IMR-90 (cell line): ENCODE measurements at regions not wholly inside any gene's neighbourhood (a gene's known extent, or its start where the extent isn't known, plus 50 kb on each side); places are given as distances from the start of the nearest gene placed in this dataset.

ENCODE experiments used
- ATAC-seq: fragments of 200-7000 bp; cut with Tn5 transposase; 2 replicates; pipeline ENCODE4 v1.9.1; 2020; ENCODE audit warnings: low read depth, mild to moderate bottlenecking, moderate library complexity
- BruUV-seq: library from RNA; stranded (reverse); fragments of 400-500 nt; replicated peaks from 2 replicates; lab custom pipeline; 2021; lab: Mats Ljungman, UMichigan
- CTCF ChIA-PET: fragments of 300-600 bp; formaldehyde crosslinking; extraction: SDS; loops from one replicate; lab custom pipeline; 2021; ENCODE audit warnings: antibody characterized with exemption; lab: Yijun Ruan, JAX
- POLR2A ChIA-PET: fragments of 300-600 bp; sonication (Branson Sonifier 250); formaldehyde crosslinking; loops from one replicate; lab custom pipeline; 2022; ENCODE audit warnings: antibody characterized with exemption; ENCODE audit not compliant: unreplicated experiment; lab: Charles Lee
- DNase-seq: peaks from one replicate; pipeline ENCODE4 v3.0.0; 2013
- H2AFZ ChIP-seq: replicated peaks from 2 replicates; pipeline ENCODE3; 2013; ENCODE audit warnings: low read length, mild to moderate bottlenecking; ENCODE audit not compliant: poor library complexity
- H2AK5ac ChIP-seq: 2 replicates; pipeline ENCODE4 v1.6.1; 2013; ENCODE audit warnings: low read depth, low read length, inconsistent platforms
- H2AK9ac ChIP-seq: replicated peaks from 2 replicates; pipeline ENCODE3; 2013; ENCODE audit warnings: mild to moderate bottlenecking, low read depth, low read length, moderate library complexity; ENCODE audit not compliant: poor library complexity
- H2BK120ac ChIP-seq: 2 replicates; pipeline ENCODE4 v1.6.1; 2013; ENCODE audit warnings: low read depth, low read length, inconsistent platforms
- H2BK15ac ChIP-seq: 3 replicates; pipeline ENCODE4 v1.6.1; 2013; ENCODE audit warnings: low read depth, low read length, inconsistent platforms
- H2BK20ac ChIP-seq: 2 replicates; pipeline ENCODE4 v1.6.1; 2013; ENCODE audit warnings: low read depth, mild to moderate bottlenecking, inconsistent platforms, low read length, moderate library complexity
- H2BK5ac ChIP-seq: 2 replicates; pipeline ENCODE4 v1.6.1; 2013; ENCODE audit warnings: mild to moderate bottlenecking, low read depth, low read length, inconsistent platforms; ENCODE audit not compliant: poor library complexity, severe bottlenecking
- H3K14ac ChIP-seq: replicated peaks from 2 replicates; pipeline ENCODE4 v1.6.1; 2013; ENCODE audit warnings: low read depth, low read length, inconsistent platforms
- H3K18ac ChIP-seq: 2 replicates; pipeline ENCODE4 v1.6.1; 2013; ENCODE audit warnings: low read depth, low read length, control low read depth
- H3K23ac ChIP-seq: 2 replicates; pipeline ENCODE4 v1.6.1; 2013; ENCODE audit warnings: low read depth, low read length, inconsistent platforms
- H3K27ac ChIP-seq: 2 replicates; pipeline ENCODE4 v1.5.1; 2013; ENCODE audit warnings: mild to moderate bottlenecking, control low read depth, low read length; ENCODE audit not compliant: insufficient read depth
- H3K27me3 ChIP-seq: 2 replicates; pipeline ENCODE4 v1.6.1; 2013; ENCODE audit warnings: low read length; ENCODE audit not compliant: control insufficient read depth, insufficient read depth
- H3K36me3 ChIP-seq: 2 replicates; pipeline ENCODE4 v1.6.1; 2013; ENCODE audit warnings: low read length, mixed read lengths; ENCODE audit not compliant: control insufficient read depth, insufficient read depth
- H3K4ac ChIP-seq: 2 replicates; pipeline ENCODE4 v1.6.1; 2013; ENCODE audit warnings: low read depth, low read length, inconsistent platforms
- H3K4me1 ChIP-seq: 2 replicates; pipeline ENCODE4 v1.6.1; 2013; ENCODE audit warnings: low read length, mixed read lengths; ENCODE audit not compliant: control insufficient read depth, insufficient read depth
- H3K4me2 ChIP-seq: 2 replicates; pipeline ENCODE4 v1.6.1; 2013; ENCODE audit warnings: low read depth, mild to moderate bottlenecking, control low read depth, low read length, moderate library complexity
- H3K4me3 ChIP-seq: 2 replicates; pipeline ENCODE4 v1.5.1; 2013; ENCODE audit warnings: low read depth, mild to moderate bottlenecking, control low read depth, low read length, moderate library complexity; ENCODE audit not compliant: insufficient read depth
- H3K56ac ChIP-seq: 2 replicates; pipeline ENCODE4 v1.6.1; 2013; ENCODE audit warnings: low read length, inconsistent platforms; ENCODE audit not compliant: insufficient read depth; ENCODE audit errors: extremely low read depth
- H3K79me1 ChIP-seq, 2 experiments: 2 replicates each; pipeline ENCODE4 v1.6.1; 2013; ENCODE audit warnings: low read length in 2 of 2, inconsistent platforms in 1 of 2, low read depth in 1 of 2
- H3K9ac ChIP-seq: 2 replicates; pipeline ENCODE4 v1.6.1; 2013; ENCODE audit warnings: low read depth, low read length, control low read depth
- H3K9me1 ChIP-seq: 2 replicates; pipeline ENCODE4 v1.6.1; 2013; ENCODE audit warnings: low read length, inconsistent platforms; ENCODE audit not compliant: insufficient read depth
- H3K9me3 ChIP-seq: 2 replicates; pipeline ENCODE4 v1.6.1; 2013; ENCODE audit warnings: low read length; ENCODE audit not compliant: control insufficient read depth, insufficient read depth
- H4K20me1 ChIP-seq: 2 replicates; pipeline ENCODE4 v1.6.1; 2013; ENCODE audit warnings: low read length, inconsistent platforms; ENCODE audit not compliant: insufficient read depth
- H4K5ac ChIP-seq: 2 replicates; pipeline ENCODE4 v1.6.1; 2013; ENCODE audit warnings: mild to moderate bottlenecking, low read depth, low read length, control low read depth
- H4K8ac ChIP-seq, 2 experiments: 2 replicates each; pipeline ENCODE4 v1.6.1; 2013; ENCODE audit warnings: low read depth in 2 of 2, low read length in 2 of 2, control low read depth in 1 of 2, inconsistent platforms in 1 of 2
- H4K91ac ChIP-seq: 2 replicates; pipeline ENCODE4 v1.6.1; 2013; ENCODE audit warnings: low read depth, low read length, inconsistent platforms; ENCODE audit not compliant: insufficient read depth
- RCOR1 ChIP-seq: IDR thresholded peaks from 2 replicates; pipeline ENCODE4 v1.6.1; 2012; ENCODE audit warnings: mild to moderate bottlenecking, low read length, improper control_type of control experiment; ENCODE audit not compliant: insufficient replicate concordance
- WGBS, 2 experiments: methylation state at CpG; one replicate each; pipeline versions ENCODE4 v1.1.5 to v1.1.7; 2013; ENCODE audit warnings: missing lambda C conversion rate in 2 of 2; ENCODE audit not compliant: insufficient read length in 1 of 2; ENCODE audit errors: extremely low coverage in 2 of 2; 5-methylcytosine and 5-hydroxymethylcytosine counted together
- dilution Hi-C: fragments of 300-500 bp; cut with HindIII; formaldehyde crosslinking; loops from one replicate; pipeline ENCODE4 v1.14.3; 2018; ENCODE audit warnings: low sequenced_read_pairs; ENCODE audit not compliant: unreplicated experiment
- in situ Hi-C: fragments of 300-500 bp; cut with MboI; formaldehyde crosslinking; loops from 3 replicates; pipeline ENCODE4 v1.14.3; 2019; ENCODE audit warnings: low sequenced_read_pairs, inconsistent platforms, mixed read lengths
- intact Hi-C: fragments of 100-400 bp; cut with micrococcal nuclease; formaldehyde crosslinking; loops from 2 replicates; pipeline ENCODE4 v1.10.0; 2022

DNA sequence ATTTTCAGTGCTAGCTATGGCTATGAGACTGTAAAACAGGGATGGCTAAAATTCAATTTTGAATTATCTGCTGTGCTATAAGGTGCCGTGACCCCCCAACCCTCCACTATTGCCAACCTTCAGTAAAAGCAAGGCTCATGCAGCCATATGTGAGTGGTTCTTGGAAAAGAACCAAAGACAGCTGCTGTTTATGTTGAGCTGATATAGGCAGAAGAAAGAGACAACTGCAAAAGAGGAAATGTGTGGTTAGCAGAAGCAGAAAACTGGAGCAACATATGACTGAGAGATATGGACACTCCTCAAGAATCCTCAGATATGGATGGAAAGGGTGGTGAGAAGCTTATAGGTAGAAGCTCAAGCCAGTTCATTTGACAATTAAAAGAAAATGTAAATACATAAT is 200.3 kb downstream of the TLE1 start:
- H3K9me1 ChIP-seq = peaks cover 6% of the 10 kb centered on the region; the same call in 1 of the 2 replicates
- DNase-seq = peak; percentile 79
- H2BK20ac ChIP-seq = no peak overlapping the region
- H3K4me2 ChIP-seq = no peak overlapping the region
- no peak overlapping the region for H3K9ac ChIP-seq
- no peaks in the 10 kb centered on the region for H4K20me1 ChIP-seq
- H3K4me3 ChIP-seq = no peak overlapping the region
- no CpG with 5 or more reads among the region's 1 CpG for WGBS, 2 experiments
- TF ChIP-seq RCOR1 = no peak
- no peak for ATAC-seq
- intact Hi-C loops (no loop called here), in situ Hi-C loops (no loop called here), dilution Hi-C loops (no loop called here)
- no peak overlapping the region for H2AK9ac ChIP-seq
- no peak overlapping the region for H3K27ac ChIP-seq
- no peak overlapping the region for H3K56ac ChIP-seq
- no peak overlapping the region for H3K18ac ChIP-seq
- H4K5ac ChIP-seq = no peak overlapping the region
- H4K91ac ChIP-seq = no peak overlapping the region
- H3K14ac ChIP-seq = no peak overlapping the region
- no peak overlapping the region for H2BK5ac ChIP-seq
- H2BK15ac ChIP-seq = no peak overlapping the region
- BruUV-seq = no TSS peak
- no peaks in the 10 kb centered on the region; the same call in 1 of the 2 replicates for H3K27me3 ChIP-seq
- H3K23ac ChIP-seq = no peak overlapping the region
- ChIA-PET CTCF (no interaction called here), POLR2A (no interaction called here)
- no peak overlapping the region for H2AFZ ChIP-seq
- no peak overlapping the region for H2BK120ac ChIP-seq
- H2AK5ac ChIP-seq = no peak overlapping the region
- no peaks in the 10 kb centered on the region for H3K79me1 ChIP-seq
- no peak overlapping the region for H4K8ac ChIP-seq
- no peaks in the 10 kb centered on the region for H3K9me3 ChIP-seq
- no peaks in the 10 kb centered on the region for H3K36me3 ChIP-seq
- H3K4ac ChIP-seq = no peak overlapping the region
- peaks cover 7% of the 10 kb centered on the region for H3K4me1 ChIP-seq
